Mammary epithelial cell (primary cell): ENCODE measurements at regions not wholly inside any gene's neighbourhood (a gene's known extent, or its start where the extent isn't known, plus 50 kb on each side); places are given as distances from the start of the nearest gene placed in this dataset.

ENCODE experiments used
- CTCF ChIP-seq, 2 donors: IDR thresholded peaks in 1 of 2; conservative IDR thresholded peaks in 1 of 2; 2 replicates each; pipeline ENCODE4 v1.5.1; 2011 to 2012; ENCODE audit warnings: inconsistent platforms in 2 of 2, low read length in 2 of 2, mild to moderate bottlenecking in 2 of 2, control low read depth in 1 of 2, low read depth in 1 of 2; ENCODE audit not compliant: insufficient read depth in 1 of 2; ENCODE audit errors: extremely low read depth in 1 of 2
- EZH2 ChIP-seq: IDR thresholded peaks from 2 replicates; pipeline ENCODE4 v1.6.1; 2012; ENCODE audit warnings: low read length, inconsistent platforms, borderline replicate concordance

- TF ChIP-seq CTCF (conservative IDR thresholded peaks at IDR 0.05 in 1 of 2, IDR thresholded peaks at IDR 0.05 in 1 of 2; ENCODE audit: extremely low read depth in 1 of 2, insufficient read depth in 1 of 2, low read depth in 1 of 2, low read length in 2 of 2) = no peak
- TF ChIP-seq EZH2 = no peak
Observed at GRCh38 chr5:84983093-84983492, 598.4 kb upstream of the EDIL3 start.
